Activated CD4-positive, alpha-beta memory T cell treated with anti-CD3 and anti-CD28 coated beads for 36 hours (primary cell): ENCODE measurements at regions not wholly inside any gene's neighbourhood (a gene's known extent, or its start where the extent isn't known, plus 50 kb on each side); places are given as distances from the start of the nearest gene placed in this dataset.
"Not testable (repeated sequence)": the region's sequence is repeated elsewhere in the genome, so short reads cannot be mapped to it uniquely, and the experiment has no call there.

Source experiments
- CTCF ChIA-PET: fragments of 350-600 bp; sonication (Branson Sonifier 250); formaldehyde crosslinking; loops from one replicate; lab custom pipeline; 2021; ENCODE audit warnings: antibody characterized with exemption, inconsistent platforms; lab: Charles Lee
- POLR2A ChIA-PET: fragments of 350-600 bp; sonication (Branson Sonifier 250); formaldehyde crosslinking; loops from one replicate; lab custom pipeline; 2021; ENCODE audit warnings: antibody characterized with exemption; lab: Charles Lee
- DNase-seq: peaks from one replicate; pipeline ENCODE4 v3.0.0-alpha.2; 2020
- H3K27ac Mint-ChIP-seq: one replicate; pipeline ENCODE4 v1.8.0; 2021; ENCODE audit warnings: mixed read lengths
- H3K27me3 Mint-ChIP-seq: one replicate; pipeline ENCODE4 v1.8.0; 2021; ENCODE audit warnings: mixed read lengths
- H3K36me3 Mint-ChIP-seq: one replicate; pipeline ENCODE4 v1.8.0; 2021; ENCODE audit warnings: mixed read lengths
- H3K4me1 Mint-ChIP-seq: one replicate; pipeline ENCODE4 v1.8.0; 2021; ENCODE audit warnings: low read depth, mixed read lengths
- H3K4me3 Mint-ChIP-seq: one replicate; pipeline ENCODE4 v1.8.0; 2021; ENCODE audit warnings: mild to moderate bottlenecking, mixed read lengths
- H3K9me3 Mint-ChIP-seq: one replicate; pipeline ENCODE4 v1.8.0; 2021; ENCODE audit warnings: mixed read lengths
- intact Hi-C: fragments of 100-400 bp; cut with micrococcal nuclease; formaldehyde crosslinking; loops from one replicate; pipeline ENCODE4 v1.15.1; 2023

DNA sequence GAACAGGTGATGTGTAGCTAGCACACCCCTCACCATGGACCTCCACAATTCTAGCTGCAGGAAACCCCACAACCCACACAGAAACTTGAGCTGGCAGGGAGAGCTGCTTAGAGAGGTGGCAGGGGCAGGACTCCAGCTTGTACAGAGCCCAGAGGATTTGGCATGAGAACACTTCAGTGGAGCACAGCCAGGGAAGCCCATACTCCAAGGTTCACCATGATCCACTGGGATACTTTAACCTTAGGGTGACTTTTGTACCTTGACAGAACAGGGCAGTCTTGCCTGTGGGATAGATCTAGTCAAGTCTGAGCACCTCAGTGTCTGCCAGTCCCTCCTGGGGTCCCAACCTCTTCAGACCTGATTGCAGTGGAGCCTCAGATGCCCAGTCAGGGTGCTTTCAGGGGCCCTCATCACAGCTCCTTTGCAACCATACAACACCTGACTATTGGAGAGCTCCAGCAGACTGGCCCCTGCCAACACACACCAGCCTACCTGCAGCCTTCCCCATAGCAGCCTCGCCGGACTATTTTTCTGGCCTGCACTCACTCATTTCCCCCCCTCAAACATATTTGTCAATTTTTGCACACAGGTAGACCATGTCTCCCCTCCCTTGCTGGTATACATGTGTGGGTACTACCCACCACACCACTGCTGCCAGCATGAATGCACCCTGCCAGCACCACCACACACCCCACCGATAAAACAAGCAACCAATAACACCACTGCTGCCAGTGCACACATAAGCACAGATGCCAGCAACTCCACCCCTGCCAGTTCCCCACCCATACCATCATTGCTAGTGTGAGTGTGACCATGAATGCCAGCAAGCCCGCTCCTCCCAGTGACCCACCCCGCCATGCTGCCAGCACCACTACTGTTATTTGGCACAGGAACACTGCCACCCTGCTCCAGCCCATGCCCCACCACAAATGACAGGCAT, 56.0 kb upstream of the CDX4 start:
- intact Hi-C loops, result no loop called here
- ChIA-PET CTCF (no interaction called here), POLR2A (no interaction called here)
- no peak overlapping the region for H3K4me3 Mint-ChIP-seq
- H3K4me1 Mint-ChIP-seq, result no peaks in the 10 kb centered on the region
- H3K27me3 Mint-ChIP-seq, result no peaks in the 10 kb centered on the region
- no peaks in the 10 kb centered on the region for H3K36me3 Mint-ChIP-seq
- H3K27ac Mint-ChIP-seq, result no peak overlapping the region
- no peak for DNase-seq
- peaks cover 2% of the 10 kb centered on the region for H3K9me3 Mint-ChIP-seq

DNA sequence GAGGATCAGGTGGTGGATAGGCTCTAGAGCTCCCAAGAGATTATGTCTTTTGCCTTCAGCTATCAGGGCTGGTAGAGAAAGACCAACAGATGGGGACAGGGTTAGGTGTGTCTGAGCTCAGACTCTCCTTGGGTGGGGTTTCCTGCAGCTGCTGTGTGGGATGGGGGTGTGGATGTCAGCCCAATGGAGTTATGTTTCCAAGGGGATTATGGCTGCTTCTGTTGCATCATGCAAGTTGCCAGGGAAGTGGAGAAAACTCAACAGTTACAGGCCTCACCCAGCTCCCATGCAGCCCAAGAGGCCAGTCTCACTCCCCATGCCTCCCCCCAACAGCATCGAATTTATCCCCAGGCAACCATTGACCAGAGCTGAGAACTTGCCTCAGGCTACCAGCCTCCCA, 80.2 kb upstream of the CDX4 start:
- no peaks in the 10 kb centered on the region for H3K36me3 Mint-ChIP-seq
- no peak for DNase-seq
- no peak overlapping the region for H3K4me3 Mint-ChIP-seq
- H3K4me1 Mint-ChIP-seq, result no peaks in the 10 kb centered on the region
- intact Hi-C loops, result no loop called here
- peaks cover 7% of the 10 kb centered on the region for H3K9me3 Mint-ChIP-seq
- H3K27ac Mint-ChIP-seq, result no peak overlapping the region
- H3K27me3 Mint-ChIP-seq, result no peaks in the 10 kb centered on the region
- ChIA-PET POLR2A (no interaction called here), CTCF (no interaction called here)

DNA sequence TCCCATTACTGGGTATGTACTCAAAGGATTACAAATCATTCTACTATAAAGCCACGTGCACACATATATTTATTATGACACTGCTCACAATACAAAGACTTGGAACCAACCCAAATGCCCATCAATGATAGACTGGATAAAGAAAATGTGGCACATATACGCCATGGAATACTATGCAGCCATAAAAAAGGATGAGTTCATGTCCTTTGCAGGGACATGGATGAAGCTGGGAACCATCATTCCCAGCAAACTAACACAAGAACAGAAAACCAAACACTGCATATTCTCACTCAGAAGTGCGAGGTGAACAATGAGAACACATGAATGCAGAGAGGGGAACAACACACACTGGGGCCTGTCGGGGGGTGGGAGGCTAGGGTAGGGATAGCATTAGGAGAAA, 89.6 kb upstream of the CDX4 start:
- intact Hi-C loops, CTCF ChIA-PET, H3K27me3 Mint-ChIP-seq, H3K4me1 Mint-ChIP-seq, H3K9me3 Mint-ChIP-seq, H3K4me3 Mint-ChIP-seq, H3K36me3 Mint-ChIP-seq, DNase-seq, POLR2A ChIA-PET, H3K27ac Mint-ChIP-seq: not testable (repeated sequence)

DNA sequence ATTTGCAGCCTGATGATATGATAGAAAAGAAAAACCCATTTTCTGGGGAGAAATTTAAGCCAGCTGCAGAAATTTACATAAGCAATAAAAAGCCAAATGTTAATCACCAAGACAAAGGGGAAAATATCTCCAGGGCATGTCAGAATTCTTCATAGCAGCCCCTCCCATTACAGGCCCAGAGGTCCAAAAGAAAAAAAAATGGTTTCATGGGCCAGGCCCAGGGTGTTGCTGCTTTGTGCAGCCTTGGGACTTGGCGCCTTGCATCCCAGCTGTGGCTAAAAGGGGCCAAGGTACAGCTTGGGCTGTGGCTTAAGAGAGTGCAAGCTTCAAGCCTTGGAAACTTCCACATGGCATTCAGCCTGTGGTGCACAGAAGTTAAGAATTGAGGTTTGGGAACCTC, 97.9 kb upstream of the CDX4 start:
- intact Hi-C loops, result no loop called here
- ChIA-PET POLR2A (no interaction called here), CTCF (no interaction called here)
- H3K4me3 Mint-ChIP-seq, result no peak overlapping the region
- DNase-seq, result no peak
- H3K9me3 Mint-ChIP-seq, result peaks cover 7% of the 10 kb centered on the region
- no peaks in the 10 kb centered on the region for H3K4me1 Mint-ChIP-seq
- H3K27ac Mint-ChIP-seq, result no peak overlapping the region
- no peaks in the 10 kb centered on the region for H3K36me3 Mint-ChIP-seq
- H3K27me3 Mint-ChIP-seq, result no peaks in the 10 kb centered on the region

DNA sequence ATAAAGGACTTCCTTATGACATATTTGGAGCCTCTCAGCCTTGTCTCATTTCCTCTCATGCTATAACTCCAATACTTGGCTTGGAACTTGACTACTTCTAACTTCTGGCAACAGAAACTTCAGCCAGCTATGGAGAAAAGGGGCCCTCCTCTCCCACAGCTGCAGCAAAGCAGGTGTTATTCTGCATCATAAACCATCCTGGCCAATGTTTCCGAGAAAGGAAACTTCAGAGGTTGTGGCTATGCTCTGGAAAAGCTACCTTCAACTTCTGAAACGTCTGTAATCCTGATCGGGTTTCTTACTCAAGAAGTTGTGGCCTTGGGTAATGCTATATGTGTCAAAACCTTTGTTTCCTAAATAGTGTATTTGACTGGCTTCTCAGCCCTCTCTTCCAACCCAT, 109.5 kb upstream of the CDX4 start:
- H3K9me3 Mint-ChIP-seq, result peaks cover 4% of the 10 kb centered on the region
- no peak for DNase-seq
- intact Hi-C loops, result no loop called here

DNA sequence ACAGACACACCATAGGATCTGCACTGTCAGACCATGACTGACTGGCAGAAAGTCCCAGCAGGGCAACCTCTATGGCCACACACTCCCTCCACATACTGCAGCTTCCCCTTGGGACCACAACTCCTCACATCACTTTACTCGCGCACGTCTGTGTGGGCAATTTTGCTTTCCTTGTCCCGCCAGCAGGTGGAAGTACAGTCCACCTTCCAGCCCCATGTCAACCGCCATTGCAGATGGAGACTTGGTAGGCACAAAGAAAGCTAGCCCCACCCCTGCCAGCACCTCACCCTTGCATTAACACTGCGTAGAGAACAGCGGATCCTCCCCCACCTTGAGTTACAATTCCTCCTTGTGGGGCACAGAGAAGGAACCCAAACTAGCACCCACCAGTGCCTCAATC, 74.4 kb upstream of the NAP1L2 start:
- H3K27me3 Mint-ChIP-seq, result no peaks in the 10 kb centered on the region
- intact Hi-C loops, result no loop called here
- no peaks in the 10 kb centered on the region for H3K36me3 Mint-ChIP-seq
- DNase-seq, result no peak
- H3K9me3 Mint-ChIP-seq, result peaks cover 4% of the 10 kb centered on the region
- H3K27ac Mint-ChIP-seq, result no peak overlapping the region
- CTCF ChIA-PET, result no interaction called here
- no peaks in the 10 kb centered on the region for H3K4me1 Mint-ChIP-seq
- POLR2A ChIA-PET, result no interaction called here
- no peak overlapping the region for H3K4me3 Mint-ChIP-seq

More for the DNA sequence above, 109.5 kb upstream of the CDX4 start:
- POLR2A ChIA-PET, result no interaction called here
- H3K27me3 Mint-ChIP-seq, result no peaks in the 10 kb centered on the region
- no peak overlapping the region for H3K27ac Mint-ChIP-seq
- H3K4me3 Mint-ChIP-seq, result no peak overlapping the region
- CTCF ChIA-PET, result no interaction called here
- H3K4me1 Mint-ChIP-seq, result no peaks in the 10 kb centered on the region
- H3K36me3 Mint-ChIP-seq, result peaks cover 1% of the 10 kb centered on the region

DNA sequence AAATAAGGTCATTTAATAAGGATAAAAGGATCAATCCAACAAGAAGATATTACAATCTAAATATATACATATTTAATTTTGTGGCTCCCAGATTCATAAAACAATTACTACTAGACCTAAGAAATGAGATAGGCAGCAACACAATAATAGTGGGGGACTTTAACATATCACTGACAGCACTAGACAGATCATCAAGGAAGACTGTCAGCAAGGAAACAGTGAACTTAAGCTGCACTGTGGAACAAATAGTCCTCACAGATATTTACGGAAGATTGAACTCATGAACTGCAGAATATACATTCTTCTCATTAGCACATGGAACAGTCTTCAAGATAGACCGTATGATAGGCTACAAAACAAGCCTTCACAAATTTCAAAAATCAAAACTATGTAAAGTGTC, 56.1 kb upstream of the NAP1L2 start:
- intact Hi-C loops, result no loop called here
- no peaks in the 10 kb centered on the region for H3K4me1 Mint-ChIP-seq
- CTCF ChIA-PET, result no interaction called here
- no peak overlapping the region for H3K4me3 Mint-ChIP-seq
- DNase-seq, result no peak
- H3K36me3 Mint-ChIP-seq, result no peaks in the 10 kb centered on the region
- no peaks in the 10 kb centered on the region for H3K9me3 Mint-ChIP-seq
- H3K27me3 Mint-ChIP-seq, result no peaks in the 10 kb centered on the region
- POLR2A ChIA-PET, result no interaction called here
- no peak overlapping the region for H3K27ac Mint-ChIP-seq

DNA sequence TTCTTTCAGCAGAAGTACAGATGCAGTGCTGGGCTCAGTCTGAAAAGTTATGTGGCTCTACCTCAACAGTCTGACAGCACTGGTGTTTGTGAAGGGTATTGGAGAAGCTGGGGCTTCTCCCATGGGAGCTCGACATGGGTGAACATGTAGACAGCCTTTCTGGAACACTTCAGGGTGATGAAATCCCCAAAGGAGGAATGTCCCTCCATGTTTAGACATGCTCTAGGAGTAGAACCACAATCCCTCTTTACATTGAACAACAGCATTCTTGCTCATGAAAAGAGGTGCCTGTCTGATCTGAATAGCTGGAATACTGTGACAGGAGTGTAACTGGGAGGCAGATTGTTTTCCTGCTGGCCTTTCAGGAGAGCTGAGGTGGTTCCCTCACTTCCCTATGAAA, 53.8 kb upstream of the NAP1L2 start:
- intact Hi-C loops, result loop anchor here (10.0 kb wide), 1 partner anchor 174 kb away; no protein-coding TSS in a partner anchor
- ChIA-PET POLR2A (no interaction called here), CTCF (interaction anchor here (1.0 kb wide), 1 partner anchor 14 kb away, joined by 3 read pairs; no protein-coding TSS in a partner anchor)
- Mint-ChIP-seq H3K27ac (no peak overlapping the region), H3K27me3 (no peaks in the 10 kb centered on the region), H3K4me1 (no peaks in the 10 kb centered on the region), H3K4me3 (no peak overlapping the region), H3K9me3 (no peaks in the 10 kb centered on the region), H3K36me3 (no peaks in the 10 kb centered on the region)
- no peak for DNase-seq

DNA sequence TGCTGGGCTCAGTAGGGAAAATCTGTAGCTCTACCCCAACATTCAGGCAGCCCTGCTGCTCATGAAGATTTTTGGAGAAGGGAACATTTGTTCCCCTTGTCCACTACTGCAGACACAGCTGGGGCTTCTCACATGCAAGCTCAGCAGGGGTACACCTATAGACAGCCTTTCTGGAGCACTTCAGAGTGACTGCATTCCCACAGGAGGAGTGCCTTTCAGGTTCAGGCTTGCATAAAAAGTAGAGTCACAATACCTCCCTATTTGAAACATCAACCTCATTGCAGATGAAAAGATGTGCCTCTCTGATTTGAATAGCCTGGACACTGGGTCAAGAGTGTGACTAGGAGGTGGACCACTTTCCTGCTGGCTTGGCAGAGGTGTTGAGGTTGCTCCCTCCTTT, 53.3 kb upstream of the NAP1L2 start:
- H3K36me3 Mint-ChIP-seq, result no peaks in the 10 kb centered on the region
- no peaks in the 10 kb centered on the region for H3K27me3 Mint-ChIP-seq
- no peaks in the 10 kb centered on the region for H3K9me3 Mint-ChIP-seq
- no peak for DNase-seq
- H3K4me3 Mint-ChIP-seq, result no peak overlapping the region
- intact Hi-C loops, result loop anchor here (10.0 kb wide), 1 partner anchor 173 kb away; no protein-coding TSS in a partner anchor
- no peaks in the 10 kb centered on the region for H3K4me1 Mint-ChIP-seq
- ChIA-PET CTCF (interaction anchor here (1.0 kb wide), 1 partner anchor 14 kb away, joined by 3 read pairs; no protein-coding TSS in a partner anchor), POLR2A (no interaction called here)
- no peak overlapping the region for H3K27ac Mint-ChIP-seq

DNA sequence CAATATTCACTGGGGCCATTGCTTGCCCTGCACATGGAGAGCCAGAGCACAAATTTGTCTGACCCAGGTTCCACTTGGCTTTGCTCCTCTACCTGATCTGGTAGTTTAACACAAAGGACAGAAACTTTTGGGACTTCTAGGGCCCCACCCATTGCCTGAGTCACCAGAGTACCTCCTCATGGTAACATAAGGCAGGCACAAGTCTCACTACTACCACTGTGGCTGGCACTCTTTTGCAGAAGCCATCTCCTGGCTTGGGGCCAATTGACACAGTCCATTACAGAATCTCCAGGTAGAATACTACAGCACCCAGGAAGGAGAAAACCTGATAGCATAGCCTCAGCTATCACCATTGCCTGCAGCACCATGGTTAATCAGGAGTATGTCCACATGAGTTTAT, 52.6 kb upstream of the NAP1L2 start:
- H3K4me1 Mint-ChIP-seq, result no peaks in the 10 kb centered on the region
- POLR2A ChIA-PET, result no interaction called here
- intact Hi-C loops, result loop anchor here (10.0 kb wide), 1 partner anchor 172 kb away; no protein-coding TSS in a partner anchor
- H3K9me3 Mint-ChIP-seq, result no peaks in the 10 kb centered on the region
- no peaks in the 10 kb centered on the region for H3K36me3 Mint-ChIP-seq
- no peaks in the 10 kb centered on the region for H3K27me3 Mint-ChIP-seq
- CTCF ChIA-PET, result no interaction called here
- DNase-seq, result no peak
- H3K27ac Mint-ChIP-seq, result no peak overlapping the region
- no peak overlapping the region for H3K4me3 Mint-ChIP-seq

DNA sequence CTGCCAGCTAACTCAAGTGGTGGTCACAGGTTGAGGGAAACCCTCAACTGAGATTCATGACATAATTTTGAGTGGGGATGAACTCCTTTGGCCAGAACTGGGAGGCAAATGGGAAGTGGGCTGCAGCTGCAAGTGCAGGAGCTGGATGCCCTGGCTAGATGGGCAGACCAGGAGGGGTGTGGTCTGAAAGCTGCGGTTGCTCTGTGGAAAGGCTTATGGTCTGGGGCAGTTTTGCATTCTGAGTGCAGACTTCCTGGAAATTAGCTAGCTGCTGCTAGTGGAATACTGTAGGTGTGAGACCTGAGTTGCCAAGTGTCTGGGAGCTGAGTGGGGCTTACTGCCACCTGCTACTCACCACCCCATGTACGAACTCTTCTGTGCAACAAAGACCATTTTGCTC, 52.1 kb upstream of the NAP1L2 start:
- CTCF ChIA-PET, result no interaction called here
- H3K27me3 Mint-ChIP-seq, result no peaks in the 10 kb centered on the region
- H3K27ac Mint-ChIP-seq, result no peak overlapping the region
- no peaks in the 10 kb centered on the region for H3K4me1 Mint-ChIP-seq
- intact Hi-C loops, result loop anchor here (10.0 kb wide), 1 partner anchor 172 kb away; no protein-coding TSS in a partner anchor
- H3K36me3 Mint-ChIP-seq, result no peaks in the 10 kb centered on the region
- no peaks in the 10 kb centered on the region for H3K9me3 Mint-ChIP-seq
- POLR2A ChIA-PET, result no interaction called here
- H3K4me3 Mint-ChIP-seq, result no peak overlapping the region
- no peak for DNase-seq
